ENCODE measurements at regions not wholly inside any gene's neighbourhood (a gene's known extent, or its start where the extent isn't known, plus 50 kb on each side); places are given as distances from the start of the nearest gene placed in this dataset.
"Not testable (repeated sequence)": the region's sequence is repeated elsewhere in the genome, so short reads cannot be mapped to it uniquely, and the experiment has no call there.

GRCh38 chr9:31251386-31251785 is 1133.1 kb upstream of the ACO1 start:
- no peak for DNase-seq

DNA sequence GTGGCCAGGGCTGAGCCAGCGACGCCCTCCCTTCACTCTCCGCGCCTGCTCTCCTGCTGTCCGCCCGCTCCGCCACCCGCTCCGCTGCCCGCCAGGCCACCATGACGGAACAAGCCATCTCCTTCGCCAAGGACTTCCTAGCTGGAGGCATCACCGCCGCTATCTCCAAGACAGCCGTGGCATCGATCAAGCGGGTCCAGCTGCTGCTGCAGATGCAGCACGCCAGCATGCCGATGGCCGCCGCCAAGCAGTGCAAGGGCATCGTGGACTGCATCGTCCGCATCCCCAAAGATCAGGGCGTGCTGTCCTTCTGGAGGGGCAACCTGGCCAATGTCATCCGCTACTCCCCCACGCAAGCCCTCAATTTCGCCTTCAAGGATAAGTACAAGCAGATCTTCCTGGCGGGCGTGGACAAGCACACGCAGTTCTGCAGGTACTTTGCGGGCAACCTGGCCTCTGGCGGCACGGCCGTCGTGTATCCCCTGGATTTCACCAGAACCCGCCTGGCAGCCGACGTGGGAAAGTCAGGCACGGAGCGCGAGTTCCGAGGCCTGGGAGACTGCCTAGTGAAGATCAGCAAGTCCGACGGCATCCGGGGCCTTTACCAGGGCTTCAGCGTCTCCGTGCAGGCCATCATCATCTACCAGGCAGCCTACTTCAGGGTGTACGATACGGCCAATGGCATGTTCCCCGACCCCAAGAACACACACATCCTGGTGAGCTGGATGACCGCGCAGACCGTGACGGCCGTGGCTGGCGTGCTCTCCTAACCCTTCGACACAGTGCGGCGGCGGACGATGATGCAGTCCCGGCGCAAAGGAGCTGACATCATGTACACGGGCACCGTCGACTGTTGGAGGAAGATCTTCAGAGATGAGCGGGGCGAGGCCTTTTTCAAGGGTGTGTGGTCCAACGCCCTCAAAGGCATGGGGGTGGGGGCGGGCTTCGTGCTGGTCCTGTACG is 1130.4 kb upstream of the ACO1 start:
- no peak for DNase-seq

DNA sequence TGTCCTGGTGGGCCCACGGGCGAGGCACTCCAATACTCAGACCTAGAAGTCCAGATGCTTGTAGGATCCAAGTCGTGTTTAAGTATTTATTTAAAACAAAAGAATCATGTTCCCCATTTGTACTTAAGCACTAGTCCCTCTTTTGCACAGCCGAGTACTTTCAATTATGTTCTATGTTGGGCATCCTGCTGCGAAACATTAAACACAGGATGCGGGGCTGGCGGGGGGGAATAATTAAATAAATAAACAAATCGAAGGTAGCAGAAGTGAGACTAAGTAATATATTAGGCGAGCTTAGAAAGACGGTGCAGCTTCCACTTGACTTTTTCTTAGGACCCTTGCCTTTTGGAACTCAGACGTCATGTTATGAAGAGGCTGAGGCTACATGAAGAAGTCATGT is 1129.2 kb upstream of the ACO1 start:
- DNase-seq, result no peak

DNA sequence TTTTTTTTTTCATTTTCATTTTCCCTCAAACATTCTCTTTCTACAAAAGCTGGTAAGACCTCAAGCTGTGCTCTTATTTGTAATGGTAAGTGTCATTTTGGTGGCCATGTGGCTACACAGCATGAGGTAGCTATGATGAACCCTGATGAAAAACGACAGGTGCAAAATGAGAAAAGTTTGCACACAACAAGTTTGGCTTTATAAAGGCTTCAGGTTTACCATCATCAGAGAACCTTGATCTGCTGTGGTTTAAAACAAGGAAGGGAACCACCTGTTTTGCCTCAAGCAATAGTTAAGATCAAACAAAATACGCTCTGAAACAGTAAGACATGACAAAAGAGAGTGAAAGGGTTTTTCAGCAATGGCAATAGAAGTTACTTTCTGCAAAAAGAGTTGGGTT is 1124.6 kb upstream of the ACO1 start:
- no peak for DNase-seq

DNA sequence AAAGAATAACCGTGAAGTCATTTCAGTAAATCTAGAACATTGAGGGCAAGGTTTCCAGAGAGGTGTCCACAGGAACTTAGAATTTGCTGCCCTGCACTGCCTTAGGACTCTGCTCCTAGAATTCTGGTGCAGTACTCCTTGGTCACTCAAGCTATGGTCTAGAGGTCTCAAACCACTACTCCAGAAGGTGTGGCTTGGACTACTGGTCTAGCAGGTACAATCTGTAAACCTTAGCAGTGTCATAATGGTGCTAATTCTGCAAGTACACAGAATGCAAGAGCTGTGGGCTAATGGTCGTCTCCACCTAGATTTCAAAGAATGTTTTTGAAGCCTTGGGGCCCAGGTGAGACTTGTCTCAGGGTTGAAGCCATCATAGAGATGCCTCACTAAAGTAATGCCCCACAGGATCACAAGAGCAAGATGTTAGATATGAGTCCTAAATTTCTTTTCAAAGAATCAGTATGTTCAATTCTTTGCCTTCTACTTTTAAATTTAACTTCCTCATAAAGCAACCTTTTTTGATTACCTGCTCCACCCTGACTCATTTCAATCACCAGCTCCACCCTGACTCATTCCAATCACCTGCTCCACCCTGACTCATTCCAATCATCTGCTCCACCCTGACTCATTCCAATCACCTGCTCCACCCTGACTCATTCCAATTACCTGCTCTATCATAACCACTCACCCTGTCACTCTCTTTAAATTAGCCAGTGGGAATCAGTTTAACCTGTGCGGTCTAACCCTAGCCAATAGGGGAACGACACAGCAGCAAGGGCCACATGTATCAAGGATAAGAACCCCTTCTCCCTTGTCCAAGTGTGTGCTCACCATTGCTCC is 1111.8 kb upstream of the ACO1 start:
- no peak for DNase-seq

GRCh38 chr9:31275419-31275818 is 1109.0 kb upstream of the ACO1 start:
- DNase-seq, result no peak

GRCh38 chr9:31290731-31291130 is 1093.7 kb upstream of the ACO1 start:
- no peak for DNase-seq

- DNase-seq, result no peak
Measured at GRCh38 chr9:31302620-31303418, 1081.6 kb upstream of the ACO1 start.

- DNase-seq, result no peak
Measured at GRCh38 chr9:31304576-31304975, 1079.9 kb upstream of the ACO1 start.

DNA sequence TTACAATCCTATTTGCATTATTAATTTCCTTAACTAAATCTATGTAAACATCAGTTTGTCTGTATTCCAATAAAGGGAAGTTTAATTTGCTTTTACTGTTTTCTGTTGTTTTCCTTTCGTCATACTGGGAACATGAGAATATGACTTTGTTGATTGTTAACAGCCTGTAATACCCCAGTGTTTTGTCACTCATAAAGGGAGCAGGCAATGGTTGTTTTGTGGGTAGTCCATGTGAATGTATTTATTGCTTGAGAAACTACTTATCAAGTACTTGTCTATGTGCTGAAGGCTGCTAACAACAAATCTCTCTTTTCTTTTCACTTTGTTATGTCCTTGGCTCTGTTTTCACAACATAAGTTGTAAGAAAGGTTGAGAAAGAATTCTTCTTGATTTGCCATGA is 1070.2 kb upstream of the ACO1 start:
- no peak for DNase-seq

DNA sequence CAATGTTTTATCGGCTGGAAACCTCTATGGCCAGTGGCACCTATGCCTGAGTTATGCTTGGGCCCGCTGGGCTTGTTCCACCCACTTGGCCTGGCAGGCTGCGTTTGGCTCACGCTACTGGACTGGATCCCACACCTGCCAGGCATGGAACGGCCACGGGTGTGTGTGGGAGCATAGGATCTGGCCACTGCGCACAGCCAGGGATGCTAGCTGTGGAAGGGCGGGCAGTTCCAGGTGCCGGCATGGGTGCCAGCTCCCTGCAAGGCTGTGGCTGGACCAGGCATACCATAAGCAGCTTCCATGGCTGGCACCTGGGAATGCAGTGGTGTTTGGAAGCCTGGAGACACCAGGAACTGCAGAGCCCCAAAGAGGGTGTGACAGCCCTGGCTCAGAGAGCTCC is 1063.9 kb upstream of the ACO1 start:
- DNase-seq, result no peak

GRCh38 chr9:31321256-31321655 is 1063.2 kb upstream of the ACO1 start:
- DNase-seq, result no peak

- DNase-seq, result no peak
Measured at GRCh38 chr9:31321686-31322085, 1062.8 kb upstream of the ACO1 start.

DNA sequence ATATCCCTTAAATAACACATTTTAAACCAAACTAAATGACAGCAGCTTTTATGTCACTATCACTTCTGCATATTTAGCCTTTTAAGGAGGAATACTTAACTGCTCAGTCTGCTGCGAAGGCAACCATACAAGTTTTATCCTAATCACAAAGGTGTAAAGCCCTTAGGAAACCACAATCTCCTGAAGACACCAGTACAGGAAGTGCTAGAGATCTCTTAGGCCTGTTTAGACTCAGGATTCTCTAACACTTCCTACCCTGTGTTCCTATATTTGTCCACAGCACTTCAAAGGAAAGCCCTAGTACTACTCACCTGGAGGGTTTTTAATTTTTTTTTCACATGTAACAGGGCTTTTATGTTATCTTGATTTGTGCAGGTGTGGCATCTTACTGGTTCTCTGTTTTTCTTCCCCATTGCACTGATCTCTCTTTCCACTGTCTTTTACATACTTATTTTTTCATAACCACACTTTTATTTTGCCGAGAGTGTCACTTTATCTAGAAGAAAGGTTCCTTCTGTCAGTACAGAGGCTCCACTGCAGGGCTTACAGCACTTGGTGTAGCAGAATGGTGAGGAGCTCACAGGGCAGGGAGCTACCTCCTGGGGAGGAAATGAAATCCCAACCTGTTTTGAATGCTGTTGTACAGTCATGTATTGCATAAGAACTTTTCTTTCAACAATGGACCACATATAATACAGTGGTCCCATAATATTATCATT is 1060.6 kb upstream of the ACO1 start:
- DNase-seq, result no peak

DNA sequence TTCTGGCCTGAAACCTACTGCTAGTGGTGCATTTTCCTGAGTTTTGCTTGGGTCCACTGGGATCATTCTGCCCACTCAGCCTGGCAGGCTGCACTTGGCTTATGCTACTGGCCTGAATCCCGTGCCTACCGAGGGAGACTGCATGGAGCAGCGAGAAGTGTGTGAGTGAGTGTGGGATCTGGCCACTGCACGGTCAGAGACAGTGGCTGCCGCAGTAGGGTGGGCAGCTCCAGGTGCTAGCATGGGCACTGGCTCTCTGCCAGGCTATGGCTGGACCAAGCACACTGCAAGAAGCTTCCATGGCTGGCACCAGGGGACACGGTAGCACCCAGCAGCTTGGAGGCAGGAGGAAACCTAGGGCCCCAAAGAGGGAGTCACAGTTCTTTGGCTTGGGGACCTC is 1058.7 kb upstream of the ACO1 start:
- no peak for DNase-seq

- not testable (repeated sequence) for DNase-seq
Measured at GRCh38 chr9:31326883-31327282, 1057.6 kb upstream of the ACO1 start.

- DNase-seq, result no peak
Measured at GRCh38 chr9:31334837-31335528, 1049.5 kb upstream of the ACO1 start.

- DNase-seq, result no peak
Measured at GRCh38 chr9:31335529-31336234, 1048.8 kb upstream of the ACO1 start.

- no peak for DNase-seq
Measured at GRCh38 chr9:31336386-31336785, 1048.1 kb upstream of the ACO1 start.

GRCh38 chr9:31336841-31337240 is 1047.6 kb upstream of the ACO1 start:
- DNase-seq, result no peak

- DNase-seq, result no peak
Measured at GRCh38 chr9:31347082-31347617, 1037.3 kb upstream of the ACO1 start.
